Tibial nerve (tissue), 4 donors: ENCODE measurements at regions not wholly inside any gene's neighbourhood (a gene's known extent, or its start where the extent isn't known, plus 50 kb on each side); places are given as distances from the start of the nearest gene placed in this dataset.

Experiments
- EP300 ChIP-seq, 2 donors: sonication (generic); formaldehyde crosslinking; IDR thresholded peaks; one replicate each; pipeline ENCODE4 v1.6.1; 2017; ENCODE audit warnings: antibody characterized with exemption in 2 of 2, mild to moderate bottlenecking in 1 of 2
- POLR2A ChIP-seq, 2 donors: fragments of 450-650 bp; IDR thresholded peaks; one replicate each; pipeline ENCODE4 v1.6.1; 2017; ENCODE audit warnings: antibody characterized with exemption in 2 of 2, mild to moderate bottlenecking in 2 of 2, moderate library complexity in 2 of 2
- TF ChIP-seq, protein P1 (sequence below), 5 experiments: fragments of 200-600 bp in 3 of 5; fragments of 450-650 bp in 2 of 5; sonication (generic) in 3 of 5; IDR thresholded peaks; one replicate each; pipeline ENCODE4 v1.5.1; 2016 to 2019; ENCODE audit warnings: antibody characterized with exemption in 5 of 5, mild to moderate bottlenecking in 3 of 5, moderate library complexity in 2 of 5

DNA sequence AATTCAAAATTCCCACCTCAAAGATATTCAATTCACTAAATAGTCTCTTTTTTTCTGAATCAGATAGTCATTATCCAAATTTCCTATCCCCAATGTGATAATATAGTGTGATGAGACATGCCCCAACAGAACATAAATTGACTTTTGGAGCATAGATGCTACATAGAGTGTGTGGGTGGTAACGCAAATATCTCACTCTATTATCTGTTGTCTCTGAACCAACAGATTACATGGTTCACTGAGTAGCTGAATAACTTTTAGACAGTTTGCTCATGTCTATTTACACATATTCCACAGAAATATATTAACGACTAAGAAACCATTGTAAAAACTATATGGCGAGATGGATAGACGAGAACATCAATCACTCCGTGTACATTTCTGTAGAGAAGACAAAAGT lies 209.9 kb downstream of the BARHL2 start:
- TF ChIP-seq, protein P1, sequence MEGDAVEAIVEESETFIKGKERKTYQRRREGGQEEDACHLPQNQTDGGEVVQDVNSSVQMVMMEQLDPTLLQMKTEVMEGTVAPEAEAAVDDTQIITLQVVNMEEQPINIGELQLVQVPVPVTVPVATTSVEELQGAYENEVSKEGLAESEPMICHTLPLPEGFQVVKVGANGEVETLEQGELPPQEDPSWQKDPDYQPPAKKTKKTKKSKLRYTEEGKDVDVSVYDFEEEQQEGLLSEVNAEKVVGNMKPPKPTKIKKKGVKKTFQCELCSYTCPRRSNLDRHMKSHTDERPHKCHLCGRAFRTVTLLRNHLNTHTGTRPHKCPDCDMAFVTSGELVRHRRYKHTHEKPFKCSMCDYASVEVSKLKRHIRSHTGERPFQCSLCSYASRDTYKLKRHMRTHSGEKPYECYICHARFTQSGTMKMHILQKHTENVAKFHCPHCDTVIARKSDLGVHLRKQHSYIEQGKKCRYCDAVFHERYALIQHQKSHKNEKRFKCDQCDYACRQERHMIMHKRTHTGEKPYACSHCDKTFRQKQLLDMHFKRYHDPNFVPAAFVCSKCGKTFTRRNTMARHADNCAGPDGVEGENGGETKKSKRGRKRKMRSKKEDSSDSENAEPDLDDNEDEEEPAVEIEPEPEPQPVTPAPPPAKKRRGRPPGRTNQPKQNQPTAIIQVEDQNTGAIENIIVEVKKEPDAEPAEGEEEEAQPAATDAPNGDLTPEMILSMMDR (IDR thresholded peaks at IDR 0.05): no peak
- TF ChIP-seq POLR2A (IDR thresholded peaks at IDR 0.05) (no peak), EP300 (IDR thresholded peaks at IDR 0.05) (no peak)
